ENCODE measurements at regions not wholly inside any gene's neighbourhood (a gene's known extent, or its start where the extent isn't known, plus 50 kb on each side); places are given as distances from the start of the nearest gene placed in this dataset.

GRCh38 chr5:12901696-12902095 is 997.5 kb upstream of the CTNND2 start:
- no peaks in the 10 kb centered on the region for H3F3A ChIP-seq (ENCODE audit: control insufficient read depth, insufficient read depth)
- no peak for TF ChIP-seq CTCF (IDR thresholded peaks at IDR 0.05; ENCODE audit: low read depth, low read length, poor library complexity, severe bottlenecking)
- no peak for TF ChIP-seq EZH2phosphoT487 (IDR thresholded peaks at IDR 0.05; ENCODE audit: borderline replicate concordance, low read length)
- no peaks in the 10 kb centered on the region for H3K27me3 ChIP-seq (ENCODE audit: control insufficient read depth, low read length)
- no peak overlapping the region for H3K4me3 ChIP-seq (ENCODE audit: low read length)
- no peaks in the 10 kb centered on the region for H3K4me1 ChIP-seq (ENCODE audit: control insufficient read depth, low read length)
- no peak overlapping the region for H3K4me2 ChIP-seq (ENCODE audit: low read length)
- H3K9me3 ChIP-seq (ENCODE audit: control insufficient read depth, insufficient read depth, low read length): 0 out of 2 replicates have a peak, but pooled peaks cover 3% of the 10 kb centered on the region
- H3K79me2 ChIP-seq (ENCODE audit: control insufficient read depth, low read length): no peaks in the 10 kb centered on the region
- H3K36me3 ChIP-seq (ENCODE audit: control insufficient read depth, low read length): no peaks in the 10 kb centered on the region
- H3K9me2 ChIP-seq (replicated peaks; ENCODE audit: control insufficient read depth, low read length): no peaks in the 10 kb centered on the region
- H3K27ac ChIP-seq (ENCODE audit: low read depth, low read length): no peak overlapping the region
- H4K20me1 ChIP-seq (ENCODE audit: control insufficient read depth, insufficient read depth, low read depth, low read length): no peaks in the 10 kb centered on the region

GRCh38 chr5:12896086-12896485 is 991.8 kb upstream of the CTNND2 start:
- H3K9me2 ChIP-seq (replicated peaks; ENCODE audit: control insufficient read depth, low read length): no peaks in the 10 kb centered on the region
- H3F3A ChIP-seq (ENCODE audit: control insufficient read depth, insufficient read depth): no peaks in the 10 kb centered on the region

GRCh38 chr5:12885018-12885417 is 980.8 kb upstream of the CTNND2 start:
- TF ChIP-seq CTCF (IDR thresholded peaks at IDR 0.05; ENCODE audit: low read depth, low read length, poor library complexity, severe bottlenecking) (no peak), EZH2phosphoT487 (IDR thresholded peaks at IDR 0.05; ENCODE audit: borderline replicate concordance, low read length) (no peak)
- no peaks in the 10 kb centered on the region for H3K9me2 ChIP-seq (replicated peaks; ENCODE audit: control insufficient read depth, low read length)

More at GRCh38 chr5:12896086-12896485, 991.8 kb upstream of the CTNND2 start:
- H4K20me1 ChIP-seq (ENCODE audit: control insufficient read depth, insufficient read depth, low read depth, low read length): no peaks in the 10 kb centered on the region
- H3K79me2 ChIP-seq (ENCODE audit: control insufficient read depth, low read length): no peaks in the 10 kb centered on the region
- no peak overlapping the region for H3K4me3 ChIP-seq (ENCODE audit: low read length)
- no peaks in the 10 kb centered on the region for H3K27me3 ChIP-seq (ENCODE audit: control insufficient read depth, low read length)
- no peak for TF ChIP-seq CTCF (IDR thresholded peaks at IDR 0.05; ENCODE audit: low read depth, low read length, poor library complexity, severe bottlenecking)
- no peak for TF ChIP-seq EZH2phosphoT487 (IDR thresholded peaks at IDR 0.05; ENCODE audit: borderline replicate concordance, low read length)
- H3K4me1 ChIP-seq (ENCODE audit: control insufficient read depth, low read length): no peaks in the 10 kb centered on the region
- H3K9me3 ChIP-seq (ENCODE audit: control insufficient read depth, insufficient read depth, low read length): 0 out of 2 replicates have a peak, but pooled peaks cover 3% of the 10 kb centered on the region
- H3K27ac ChIP-seq (ENCODE audit: low read depth, low read length): no peak overlapping the region
- H3K36me3 ChIP-seq (ENCODE audit: control insufficient read depth, low read length): no peaks in the 10 kb centered on the region
- no peak overlapping the region for H3K4me2 ChIP-seq (ENCODE audit: low read length)

More at GRCh38 chr5:12885018-12885417, 980.8 kb upstream of the CTNND2 start:
- Histone ChIP-seq H3K36me3 (ENCODE audit: control insufficient read depth, low read length) (no peaks in the 10 kb centered on the region), H3K79me2 (ENCODE audit: control insufficient read depth, low read length) (no peaks in the 10 kb centered on the region), H3K9me3 (ENCODE audit: control insufficient read depth, insufficient read depth, low read length) (no peaks in the 10 kb centered on the region), H4K20me1 (ENCODE audit: control insufficient read depth, insufficient read depth, low read depth, low read length) (no peaks in the 10 kb centered on the region), H3K4me1 (ENCODE audit: control insufficient read depth, low read length) (no peaks in the 10 kb centered on the region), H3K27ac (ENCODE audit: low read depth, low read length) (no peak overlapping the region), H3K27me3 (ENCODE audit: control insufficient read depth, low read length) (no peaks in the 10 kb centered on the region), H3K4me2 (ENCODE audit: low read length) (no peak overlapping the region), H3F3A (ENCODE audit: control insufficient read depth, insufficient read depth) (no peaks in the 10 kb centered on the region), H3K4me3 (ENCODE audit: low read length) (no peak overlapping the region)

All from DOHH2 (cell line).